Non-pigmented ciliary epithelial cell (primary cell): ENCODE measurements at regions not wholly inside any gene's neighbourhood (a gene's known extent, or its start where the extent isn't known, plus 50 kb on each side); places are given as distances from the start of the nearest gene placed in this dataset.
"Not testable (repeated sequence)": the region's sequence is repeated elsewhere in the genome, so short reads cannot be mapped to it uniquely, and the experiment has no call there.

Experiments used
- DNase-seq: peaks from one replicate; pipeline ENCODE4 v3.0.0-alpha.2; 2010; ENCODE audit warnings: low read depth

GRCh38 chr5:152046361-152046760 is 121.7 kb upstream of the GLRA1 start:
- DNase-seq = no peak

GRCh38 chr5:152038856-152039255 is 114.2 kb upstream of the GLRA1 start:
- not testable (repeated sequence) for DNase-seq

GRCh38 chr5:152026328-152027024 is 101.8 kb upstream of the GLRA1 start:
- DNase-seq = not testable (repeated sequence)

DNA sequence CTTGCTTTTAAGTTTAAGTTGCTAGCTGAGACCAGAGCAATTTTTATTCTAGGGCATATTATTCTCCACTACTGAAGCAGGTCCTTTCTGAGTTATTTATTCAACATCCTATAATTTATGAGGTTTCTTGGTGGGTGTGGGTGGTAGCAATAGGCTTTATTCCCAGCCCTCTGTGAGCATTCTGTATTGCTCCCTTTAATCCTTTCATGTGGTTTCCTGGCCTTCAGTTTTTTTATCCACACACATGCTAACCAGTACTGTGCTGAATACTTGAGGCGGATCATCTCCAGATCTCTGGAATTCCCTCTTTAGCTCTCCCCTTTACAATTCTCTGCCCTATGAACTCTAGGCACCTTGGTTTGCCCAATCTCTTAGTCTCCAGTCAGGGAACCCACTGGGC is 91.8 kb upstream of the GLRA1 start:
- no peak for DNase-seq

DNA sequence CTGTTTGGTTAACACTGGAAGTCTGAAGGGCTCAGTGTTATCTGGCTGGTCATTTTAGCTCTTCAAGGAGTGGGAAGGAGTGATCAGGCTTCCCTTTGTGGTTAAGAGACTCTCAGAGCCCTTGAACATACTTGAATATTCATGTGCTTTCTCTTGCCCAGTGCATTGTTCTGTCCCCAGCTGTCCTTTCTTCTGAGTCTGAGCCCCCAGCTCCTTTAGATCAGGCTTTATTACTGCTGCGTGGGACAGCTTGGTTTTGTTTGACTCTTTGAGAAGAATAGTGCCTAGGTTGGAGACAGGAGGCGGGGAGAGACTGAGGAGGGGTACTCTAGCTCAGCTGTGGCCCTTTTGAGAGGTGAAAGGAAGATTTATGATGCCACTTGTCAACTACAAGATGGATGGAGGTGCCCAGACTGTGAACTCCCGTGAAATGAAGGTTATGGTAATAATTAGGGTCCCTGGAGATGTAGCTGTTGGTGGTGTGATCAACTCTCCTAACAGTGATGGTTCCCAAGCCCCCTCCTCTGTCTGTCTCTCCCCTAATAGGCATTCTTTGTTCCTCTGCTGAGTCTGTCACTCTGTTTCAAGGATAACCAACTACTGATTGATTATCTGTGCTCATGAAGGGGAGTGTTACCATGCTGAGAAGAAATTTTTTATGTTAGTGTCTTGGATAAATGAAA is 83.1 kb upstream of the GLRA1 start:
- no peak for DNase-seq

DNA sequence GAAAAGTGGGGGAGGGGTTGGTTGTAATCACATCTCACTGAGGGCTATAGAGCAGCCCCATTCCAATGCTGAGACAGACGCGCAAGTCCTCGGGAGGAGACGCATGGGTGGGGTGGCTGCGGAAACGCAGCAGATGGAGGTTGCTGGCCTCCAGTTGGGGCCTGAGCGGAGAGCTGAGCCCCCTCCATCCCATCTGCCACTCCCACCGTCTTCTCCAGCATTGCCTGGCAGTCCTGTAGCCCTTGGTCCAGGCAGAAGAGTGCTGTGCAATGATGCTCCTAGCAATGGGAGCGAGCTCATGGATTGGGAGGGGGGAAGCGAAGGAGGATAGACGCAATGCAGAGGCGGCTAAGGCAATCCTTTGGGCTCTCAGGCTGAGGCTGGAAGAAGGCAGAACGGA is 79.4 kb upstream of the GLRA1 start:
- no peak for DNase-seq
